ENCODE measurements at regions not wholly inside any gene's neighbourhood (a gene's known extent, or its start where the extent isn't known, plus 50 kb on each side); places are given as distances from the start of the nearest gene placed in this dataset.
"Not testable (repeated sequence)": the region's sequence is repeated elsewhere in the genome, so short reads cannot be mapped to it uniquely, and the experiment has no call there.

- DNase-seq (ENCODE audit: low spot score), result no peak
Measured at GRCh38 chr6:168856914-168857313, 396.7 kb downstream of the THBS2 start.

- no peak for DNase-seq (ENCODE audit: low spot score)
Measured at GRCh38 chr6:168852376-168852884, 401.2 kb downstream of the THBS2 start.

- DNase-seq (ENCODE audit: low spot score), result no peak
Measured at GRCh38 chr6:168851460-168852375, 401.9 kb downstream of the THBS2 start.

- not testable (repeated sequence) for DNase-seq (ENCODE audit: low spot score)
Measured at GRCh38 chr6:168850027-168850736, 403.5 kb downstream of the THBS2 start.

GRCh38 chr6:168849459-168849858, 404.2 kb downstream of the THBS2 start:
- no peak for DNase-seq (ENCODE audit: low spot score)

- no peak for DNase-seq (ENCODE audit: low spot score)
Measured at GRCh38 chr6:168848797-168849196, 404.8 kb downstream of the THBS2 start.

GRCh38 chr6:168844821-168845609, 404.0 kb downstream of the SMOC2 start:
- DNase-seq (ENCODE audit: low spot score), result no peak

- not testable (repeated sequence) for DNase-seq (ENCODE audit: low spot score)
Measured at GRCh38 chr6:168842632-168843212, 401.7 kb downstream of the SMOC2 start.

- no peak for DNase-seq (ENCODE audit: low spot score)
Measured at GRCh38 chr6:168841609-168842278, 400.8 kb downstream of the SMOC2 start.

- DNase-seq (ENCODE audit: low spot score), result not testable (repeated sequence)
Measured at GRCh38 chr6:168840932-168841331, 399.9 kb downstream of the SMOC2 start.

- DNase-seq (ENCODE audit: low spot score), result not testable (repeated sequence)
Measured at GRCh38 chr6:168840299-168840698, 399.3 kb downstream of the SMOC2 start.

- DNase-seq (ENCODE audit: low spot score), result no peak
Measured at GRCh38 chr6:168838037-168838399, 397.0 kb downstream of the SMOC2 start.

- no peak for DNase-seq (ENCODE audit: low spot score)
Measured at GRCh38 chr6:168837254-168838036, 396.5 kb downstream of the SMOC2 start.

GRCh38 chr6:168835991-168836390, 395.0 kb downstream of the SMOC2 start:
- no peak for DNase-seq (ENCODE audit: low spot score)

- no peak for DNase-seq (ENCODE audit: low spot score)
Measured at GRCh38 chr6:168834801-168835200, 393.8 kb downstream of the SMOC2 start.

GRCh38 chr6:168834042-168834587, 393.1 kb downstream of the SMOC2 start:
- DNase-seq (ENCODE audit: low spot score), result no peak

- no peak for DNase-seq (ENCODE audit: low spot score)
Measured at GRCh38 chr6:168828800-168829199, 387.8 kb downstream of the SMOC2 start.

GRCh38 chr6:168828035-168828434, 387.1 kb downstream of the SMOC2 start:
- no peak for DNase-seq (ENCODE audit: low spot score)

- no peak for DNase-seq (ENCODE audit: low spot score)
Measured at GRCh38 chr6:168827586-168827871, 386.5 kb downstream of the SMOC2 start.
